HG03571 (cell line): ENCODE measurements at regions not wholly inside any gene's neighbourhood (a gene's known extent, or its start where the extent isn't known, plus 50 kb on each side); places are given as distances from the start of the nearest gene placed in this dataset.
A peak's percentile ranks its signal among the peaks of the same experiment; 100 is the strongest.
"Not testable (repeated sequence)": the region's sequence is repeated elsewhere in the genome, so short reads cannot be mapped to it uniquely, and the experiment has no call there.

Experiments
- ATAC-seq: cut with Tn5 transposase; IDR thresholded peaks from one replicate; pipeline ENCODE4 v1.9.1; 2021; ENCODE audit not compliant: unreplicated experiment

DNA sequence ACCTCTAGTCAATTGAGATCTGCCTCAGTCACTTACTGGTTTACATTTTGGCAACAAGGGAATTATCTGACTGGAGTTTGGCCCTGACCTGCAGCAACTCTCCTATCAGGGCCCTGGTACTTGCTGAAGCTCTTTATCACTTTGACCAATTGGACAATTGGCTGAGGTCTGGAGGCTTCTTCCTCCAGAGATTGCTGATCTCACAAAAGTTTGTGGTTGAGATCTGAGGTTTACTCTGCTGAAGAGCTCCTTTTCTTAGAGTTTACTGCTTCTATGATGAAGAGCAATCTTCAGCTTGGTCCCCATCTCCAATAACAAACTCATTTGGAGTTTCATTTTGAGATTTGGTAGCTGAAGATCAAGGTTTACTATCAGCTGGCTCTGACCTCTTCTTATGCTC lies 276.9 kb upstream of the SGCG start:
- ATAC-seq: no peak

GRCh38 chr13:22915442-22916082 lies 265.2 kb upstream of the SGCG start:
- ATAC-seq: peak; percentile 55

DNA sequence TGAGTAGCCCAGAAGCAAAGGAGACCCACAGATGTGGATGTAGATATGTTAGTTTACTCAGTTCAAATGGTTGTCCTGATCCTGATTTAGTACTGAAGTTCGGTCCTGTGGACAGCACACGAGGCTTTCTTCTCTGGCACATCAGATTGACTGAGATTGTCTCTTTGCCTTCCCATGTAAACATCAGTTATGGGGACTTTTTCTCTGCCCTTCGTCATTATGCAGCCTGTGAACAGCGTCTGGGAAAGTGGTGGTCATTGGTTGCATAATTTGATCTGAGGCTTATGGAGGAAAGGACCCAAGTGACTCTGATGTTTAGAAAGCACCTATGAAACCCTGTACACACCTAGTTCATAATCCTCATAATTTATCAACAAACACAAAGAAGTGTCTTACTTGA lies 264.5 kb upstream of the SGCG start:
- ATAC-seq: not testable (repeated sequence)

- ATAC-seq: no peak
Measured at GRCh38 chr13:22925881-22926747, 254.7 kb upstream of the SGCG start.

DNA sequence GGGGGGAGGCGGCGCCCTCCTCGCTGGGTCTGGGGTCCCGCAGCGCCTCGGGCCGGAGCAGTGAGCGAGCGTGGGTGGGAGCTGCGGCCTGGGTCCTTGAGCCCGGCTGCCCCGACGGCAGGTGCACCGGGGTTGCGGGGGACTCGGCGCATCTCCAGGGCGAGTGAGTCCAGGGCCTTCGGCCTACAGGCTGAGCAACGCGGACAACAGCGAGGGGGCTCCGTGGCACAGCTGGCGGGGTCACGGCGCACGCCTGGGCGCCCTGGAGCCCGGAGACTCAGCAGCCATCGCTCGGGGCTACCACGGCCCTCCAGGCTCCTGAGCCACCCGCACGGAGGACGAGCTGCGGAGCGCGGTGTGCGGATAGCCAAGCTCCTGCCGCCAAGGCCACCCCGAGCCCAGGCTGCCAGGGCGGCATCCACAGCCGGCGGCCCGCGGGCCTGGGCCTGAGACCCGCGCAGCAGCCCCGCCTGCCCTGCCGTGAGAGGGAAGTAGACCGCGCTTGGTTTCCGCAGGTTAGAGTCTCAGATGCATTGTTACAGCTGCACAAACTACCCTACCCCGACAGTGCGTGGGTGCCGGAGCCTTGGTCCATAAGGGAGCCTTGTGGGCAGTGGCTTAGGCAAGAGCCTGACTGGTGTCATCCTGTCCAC lies 253.9 kb upstream of the SGCG start:
- no peak for ATAC-seq

DNA sequence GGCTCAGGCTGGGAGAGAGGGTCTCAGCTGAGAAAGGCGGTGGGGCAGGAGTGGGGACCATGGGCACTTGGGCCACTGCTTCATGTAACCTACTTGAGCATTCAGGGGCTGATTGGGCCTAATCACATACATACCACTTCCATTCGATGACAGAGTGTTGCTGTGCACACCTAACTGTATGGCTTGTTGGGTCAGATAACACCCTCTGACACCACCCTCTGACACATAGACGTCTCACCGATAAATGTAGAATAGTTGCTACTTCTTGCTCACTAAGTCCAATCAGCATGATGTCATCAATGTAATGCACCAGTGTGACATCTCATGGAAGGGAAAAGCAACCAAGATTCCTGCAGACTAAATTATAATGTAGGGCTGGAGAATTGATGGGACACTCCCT lies 252.9 kb upstream of the SGCG start:
- ATAC-seq: not testable (repeated sequence)

GRCh38 chr13:22929381-22930126 lies 251.2 kb upstream of the SGCG start:
- no peak for ATAC-seq

- no peak for ATAC-seq
Measured at GRCh38 chr13:22931576-22931975, 249.2 kb upstream of the SGCG start.

DNA sequence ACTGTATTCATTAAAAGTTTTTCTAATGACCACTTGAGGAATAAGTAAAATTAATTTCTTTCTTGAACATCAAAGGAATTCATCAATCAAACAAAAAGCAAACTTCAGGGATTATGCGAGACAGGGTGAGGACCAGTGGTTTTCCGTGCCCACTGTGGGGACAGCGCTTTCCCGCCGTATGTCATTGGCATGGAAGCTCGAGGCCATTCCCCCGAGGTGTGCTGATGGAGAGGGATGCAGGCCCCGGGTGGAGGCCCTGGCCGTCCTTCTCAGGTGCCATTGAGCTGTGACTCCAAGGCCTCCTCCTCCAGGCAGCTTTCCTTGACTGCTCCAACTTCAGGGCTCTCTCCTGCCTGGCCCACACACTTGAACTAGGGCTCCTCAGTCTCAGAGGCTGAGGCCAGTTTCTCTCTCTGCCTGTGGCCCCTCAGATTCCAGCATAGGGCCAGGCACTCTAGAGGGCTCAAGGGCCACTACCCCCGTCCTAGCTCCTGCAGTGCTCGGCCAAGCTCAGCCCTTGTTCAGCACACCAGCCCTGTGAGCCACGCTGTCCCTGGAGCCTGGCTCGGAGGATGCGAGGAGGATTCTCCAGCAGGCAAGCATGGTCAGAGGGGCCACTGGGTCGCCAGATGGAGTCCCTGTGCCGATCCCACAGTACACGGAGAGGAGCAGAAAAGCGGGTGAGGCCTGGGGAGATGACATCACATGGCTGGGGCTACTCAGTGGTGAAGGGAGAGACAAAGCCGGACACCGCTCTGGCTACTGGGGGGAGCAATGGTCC lies 248.0 kb upstream of the SGCG start:
- not testable (repeated sequence) for ATAC-seq

GRCh38 chr13:22933571-22934181 lies 247.1 kb upstream of the SGCG start:
- no peak for ATAC-seq

- ATAC-seq: no peak
Measured at GRCh38 chr13:22934744-22935523, 245.8 kb upstream of the SGCG start.

- no peak for ATAC-seq
Measured at GRCh38 chr13:22936228-22936627, 244.6 kb upstream of the SGCG start.

- ATAC-seq: no peak
Measured at GRCh38 chr13:22937241-22937640, 243.5 kb upstream of the SGCG start.

- no peak for ATAC-seq
Measured at GRCh38 chr13:22937953-22938352, 242.8 kb upstream of the SGCG start.

DNA sequence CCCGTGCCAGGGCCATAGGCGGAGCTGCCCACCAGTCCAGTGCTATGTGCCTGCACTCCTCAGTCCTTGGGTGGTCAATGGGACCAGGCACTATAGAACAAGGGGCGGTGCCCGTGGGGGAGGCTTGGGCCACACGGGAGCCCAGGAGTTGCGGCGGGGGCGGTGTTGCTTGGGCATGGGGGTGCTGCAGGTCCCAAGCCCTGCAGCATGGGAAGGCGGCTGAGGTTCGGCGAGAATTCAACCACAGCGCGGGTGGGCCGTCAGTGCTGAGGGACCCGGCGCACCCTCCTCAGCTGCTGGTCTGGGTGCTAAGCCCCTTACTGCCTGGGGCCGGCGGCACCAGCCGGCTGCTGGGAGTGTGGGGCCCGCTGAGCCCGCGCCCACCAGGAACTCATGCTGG lies 242.2 kb upstream of the SGCG start:
- ATAC-seq: no peak

GRCh38 chr13:22939157-22939556 lies 241.6 kb upstream of the SGCG start:
- ATAC-seq: no peak

- ATAC-seq: no peak
Measured at GRCh38 chr13:22940090-22940710, 240.6 kb upstream of the SGCG start.

DNA sequence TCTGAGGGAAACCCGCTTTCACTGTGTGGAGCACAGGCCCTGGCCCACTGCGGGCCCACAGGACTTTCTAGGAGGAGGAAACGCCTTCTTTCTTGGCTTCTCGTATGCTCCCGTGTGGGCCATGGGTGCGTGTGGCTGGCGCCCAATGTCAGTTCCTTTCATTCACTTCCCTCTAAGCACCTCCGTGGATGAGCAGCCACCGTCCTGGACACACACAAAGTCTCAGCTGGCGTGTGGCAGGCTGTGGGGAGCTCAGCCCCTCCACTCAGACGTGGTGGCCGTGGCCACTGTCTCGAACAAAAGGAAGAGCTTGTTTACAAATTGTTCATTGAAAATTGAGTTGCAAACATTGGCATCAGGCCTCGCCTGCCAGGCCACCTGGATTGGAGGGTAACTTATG lies 240.0 kb upstream of the SGCG start:
- ATAC-seq: no peak

GRCh38 chr13:22941495-22941894 lies 239.3 kb upstream of the SGCG start:
- not testable (repeated sequence) for ATAC-seq
